ENCODE measurements at regions not wholly inside any gene's neighbourhood (a gene's known extent, or its start where the extent isn't known, plus 50 kb on each side); places are given as distances from the start of the nearest gene placed in this dataset.

- intact Hi-C loops (cut with micrococcal nuclease; ENCODE audit: unreplicated experiment): no loop called here
- no peaks in the 10 kb centered on the region for H3K9me3 ChIP-seq (ENCODE audit: low read depth, low read length, poor library complexity, severe bottlenecking)
- no peak for DNase-seq (ENCODE audit: low spot score)
- no peaks in the 10 kb centered on the region for H3K4me1 ChIP-seq (ENCODE audit: insufficient read depth, low read length, poor library complexity, severe bottlenecking)
- H3K27ac ChIP-seq (ENCODE audit: low read depth, low read length, poor library complexity, severe bottlenecking): no peak overlapping the region
- no peak overlapping the region for H3K4me3 ChIP-seq (ENCODE audit: low read depth, low read length, poor library complexity, severe bottlenecking)
- H3K36me3 ChIP-seq (ENCODE audit: insufficient read depth, low read length, poor library complexity, severe bottlenecking): no peaks in the 10 kb centered on the region
- peaks cover 81% of the 10 kb centered on the region for H3K27me3 ChIP-seq (replicated peaks; ENCODE audit: insufficient read depth, low read depth, low read length, poor library complexity)
- ChIA-PET CTCF (no interaction called here), POLR2A (ENCODE audit: low non-redundant PET) (no interaction called here)
- TF ChIP-seq CTCF (conservative IDR thresholded peaks at IDR 0.05; ENCODE audit: low read depth, low read length) (no peak), EZH2 (IDR thresholded peaks at IDR 0.05; ENCODE audit: borderline replicate concordance, low read depth, low read length, poor library complexity, severe bottlenecking) (no peak)
- BruUV-seq (replicated peaks): no TSS peak
These were observed 122.5 kb downstream of the SEC23IP start for GRCh38 chr10:120015064-120015463.

- intact Hi-C loops (cut with micrococcal nuclease; ENCODE audit: unreplicated experiment): no loop called here
- Histone ChIP-seq H3K4me3 (ENCODE audit: low read depth, low read length, poor library complexity, severe bottlenecking) (no peak overlapping the region), H3K27me3 (replicated peaks; ENCODE audit: insufficient read depth, low read depth, low read length, poor library complexity) (peaks cover 69% of the 10 kb centered on the region), H3K9me3 (ENCODE audit: low read depth, low read length, poor library complexity, severe bottlenecking) (no peaks in the 10 kb centered on the region), H3K4me1 (ENCODE audit: insufficient read depth, low read length, poor library complexity, severe bottlenecking) (no peaks in the 10 kb centered on the region), H3K27ac (ENCODE audit: low read depth, low read length, poor library complexity, severe bottlenecking) (no peak overlapping the region), H3K36me3 (ENCODE audit: insufficient read depth, low read length, poor library complexity, severe bottlenecking) (no peaks in the 10 kb centered on the region)
- DNase-seq (ENCODE audit: low spot score): no peak
- TF ChIP-seq EZH2 (IDR thresholded peaks at IDR 0.05; ENCODE audit: borderline replicate concordance, low read depth, low read length, poor library complexity, severe bottlenecking) (no peak), CTCF (conservative IDR thresholded peaks at IDR 0.05; ENCODE audit: low read depth, low read length) (no peak)
- BruUV-seq (replicated peaks): no TSS peak
- ChIA-PET CTCF (no interaction called here), POLR2A (ENCODE audit: low non-redundant PET) (no interaction called here)
These were observed 124.4 kb downstream of the SEC23IP start for GRCh38 chr10:120016906-120017305.

- no peak overlapping the region for H3K4me3 ChIP-seq (ENCODE audit: low read depth, low read length, poor library complexity, severe bottlenecking)
- BruUV-seq (replicated peaks): no TSS peak
- CTCF ChIA-PET: no interaction called here
- no peaks in the 10 kb centered on the region for H3K36me3 ChIP-seq (ENCODE audit: insufficient read depth, low read length, poor library complexity, severe bottlenecking)
- intact Hi-C loops (cut with micrococcal nuclease; ENCODE audit: unreplicated experiment): no loop called here
- peaks cover 59% of the 10 kb centered on the region for H3K27me3 ChIP-seq (replicated peaks; ENCODE audit: insufficient read depth, low read depth, low read length, poor library complexity)
- H3K27ac ChIP-seq (ENCODE audit: low read depth, low read length, poor library complexity, severe bottlenecking): no peak overlapping the region
- H3K9me3 ChIP-seq (ENCODE audit: low read depth, low read length, poor library complexity, severe bottlenecking): no peaks in the 10 kb centered on the region
- TF ChIP-seq EZH2 (IDR thresholded peaks at IDR 0.05; ENCODE audit: borderline replicate concordance, low read depth, low read length, poor library complexity, severe bottlenecking) (no peak), CTCF (conservative IDR thresholded peaks at IDR 0.05; ENCODE audit: low read depth, low read length) (no peak)
- no peaks in the 10 kb centered on the region for H3K4me1 ChIP-seq (ENCODE audit: insufficient read depth, low read length, poor library complexity, severe bottlenecking)
- POLR2A ChIA-PET (ENCODE audit: low non-redundant PET): no interaction called here
- DNase-seq (ENCODE audit: low spot score): no peak
These were observed 125.3 kb downstream of the SEC23IP start for GRCh38 chr10:120017733-120018417.
